ENCODE measurements at regions not wholly inside any gene's neighbourhood (a gene's known extent, or its start where the extent isn't known, plus 50 kb on each side); places are given as distances from the start of the nearest gene placed in this dataset.
A peak's percentile ranks its signal among the peaks of the same experiment; 100 is the strongest.

DNA sequence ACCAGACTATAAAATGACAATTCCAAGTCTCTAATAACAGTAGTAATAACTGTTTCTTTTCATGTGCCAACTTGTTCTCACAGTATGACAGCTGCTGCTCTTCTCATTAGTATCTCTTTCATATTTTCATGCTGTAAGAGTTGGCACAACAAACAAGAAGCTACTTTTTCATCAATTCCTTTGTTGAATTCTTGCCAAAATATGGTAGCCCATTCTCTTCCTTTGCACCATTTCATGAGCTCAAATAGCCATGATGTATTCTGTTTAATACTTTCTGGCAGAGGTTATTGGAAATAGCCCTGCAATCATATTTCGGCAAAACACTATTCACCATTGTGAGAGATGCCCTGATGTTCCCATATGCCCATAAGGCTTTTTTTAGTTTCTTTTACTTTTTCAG is 1100.7 kb downstream of the TRHDE start:
- peak; percentile 76 for DNase-seq

- no peak for DNase-seq
Measured at GRCh38 chr12:73374360-73374759, 1102.2 kb downstream of the TRHDE start.

DNA sequence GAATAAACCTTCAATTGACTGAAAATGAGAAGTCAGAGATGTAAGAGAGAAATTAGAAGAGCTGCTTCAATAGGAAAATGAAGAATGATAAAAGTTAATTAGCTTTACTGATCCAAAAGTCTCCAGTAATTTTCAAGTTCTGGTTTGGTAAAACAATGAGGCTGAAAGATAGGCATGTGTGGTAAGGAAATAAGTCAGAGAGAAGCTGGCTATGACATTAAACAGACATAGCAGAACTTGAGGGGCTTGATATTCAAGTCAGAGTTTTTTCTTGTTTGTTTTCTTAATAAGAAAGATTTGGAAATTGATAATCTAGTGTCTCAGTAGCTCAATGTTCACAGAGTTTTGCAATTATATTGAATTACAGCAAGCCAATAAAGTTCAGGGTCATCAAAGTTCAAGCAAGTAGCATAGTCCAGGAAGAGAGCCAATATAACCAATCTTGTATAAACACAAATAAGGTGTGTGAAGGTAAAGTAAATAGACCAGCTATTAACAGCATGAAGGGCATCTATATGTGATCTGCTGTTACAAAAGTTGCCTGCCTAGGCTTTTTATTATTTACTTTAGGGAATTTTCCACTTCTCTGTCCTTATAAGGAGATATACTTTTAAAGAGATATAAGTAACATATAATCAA is 1111.5 kb downstream of the TRHDE start:
- DNase-seq = peak; percentile 44

GRCh38 chr12:73384592-73384991 is 1112.4 kb downstream of the TRHDE start:
- DNase-seq = no peak

- no peak for DNase-seq
Measured at GRCh38 chr12:73390261-73390660, 1118.1 kb downstream of the TRHDE start.

GRCh38 chr12:73413051-73413450 is 1124.6 kb upstream of the ATXN7L3B start:
- DNase-seq = no peak

- no peak for DNase-seq
Measured at GRCh38 chr12:73413974-73414373, 1123.7 kb upstream of the ATXN7L3B start.

GRCh38 chr12:73414926-73415325 is 1122.7 kb upstream of the ATXN7L3B start:
- no peak for DNase-seq

DNA sequence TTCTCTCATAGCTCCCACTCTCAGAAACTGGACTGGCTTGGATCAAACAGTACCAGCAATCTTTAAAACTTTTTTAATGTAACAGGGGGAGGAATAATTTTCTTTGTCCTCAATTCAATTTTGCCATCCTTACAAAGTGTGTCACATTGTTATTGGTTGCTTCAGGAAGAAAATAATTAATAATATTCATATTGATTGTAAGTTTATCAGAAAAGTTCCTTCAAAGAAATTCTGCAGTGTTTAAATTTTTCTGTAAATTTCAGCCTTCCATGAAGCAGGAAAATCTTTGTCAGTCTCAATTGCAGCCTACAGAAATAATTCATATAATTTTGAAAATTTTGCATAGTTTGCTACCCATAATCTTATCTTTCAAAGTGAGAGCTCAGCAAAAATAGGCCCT is 1119.1 kb upstream of the ATXN7L3B start:
- DNase-seq = no peak

- no peak for DNase-seq
Measured at GRCh38 chr12:73421832-73422231, 1115.8 kb upstream of the ATXN7L3B start.

GRCh38 chr12:73424484-73424883 is 1113.2 kb upstream of the ATXN7L3B start:
- DNase-seq = no peak

DNA sequence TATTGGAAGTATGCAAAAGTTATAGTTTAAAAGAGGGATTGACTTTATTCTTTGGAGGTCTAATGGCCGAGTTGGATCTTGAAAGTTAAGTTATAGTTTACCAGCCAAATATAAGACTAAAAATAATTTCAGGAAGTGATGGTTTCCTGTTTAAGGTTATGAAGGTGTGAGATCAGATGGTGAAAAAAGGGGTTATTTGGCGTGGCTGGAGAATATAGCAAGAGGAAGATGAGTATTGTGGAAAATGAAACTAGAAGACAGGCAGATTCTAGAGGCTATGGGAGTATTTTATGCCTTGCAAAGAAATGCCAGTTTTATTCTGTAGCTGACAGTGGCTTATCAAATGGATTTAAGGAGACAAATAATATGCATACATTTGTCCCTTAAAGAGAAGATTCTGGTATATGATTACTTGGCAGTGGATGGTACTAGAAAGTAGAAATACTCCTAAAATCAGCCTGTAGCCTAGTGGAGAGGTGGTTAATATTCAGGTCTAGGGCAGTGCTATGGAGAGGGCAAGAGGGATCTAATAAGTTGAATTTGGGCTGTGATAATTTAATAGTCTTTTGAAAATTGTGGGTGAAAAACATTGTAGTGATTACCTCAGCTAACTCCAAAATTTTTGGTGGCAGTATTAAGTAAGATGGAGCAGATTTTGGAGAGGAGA is 1091.8 kb upstream of the ATXN7L3B start:
- DNase-seq = no peak

DNA sequence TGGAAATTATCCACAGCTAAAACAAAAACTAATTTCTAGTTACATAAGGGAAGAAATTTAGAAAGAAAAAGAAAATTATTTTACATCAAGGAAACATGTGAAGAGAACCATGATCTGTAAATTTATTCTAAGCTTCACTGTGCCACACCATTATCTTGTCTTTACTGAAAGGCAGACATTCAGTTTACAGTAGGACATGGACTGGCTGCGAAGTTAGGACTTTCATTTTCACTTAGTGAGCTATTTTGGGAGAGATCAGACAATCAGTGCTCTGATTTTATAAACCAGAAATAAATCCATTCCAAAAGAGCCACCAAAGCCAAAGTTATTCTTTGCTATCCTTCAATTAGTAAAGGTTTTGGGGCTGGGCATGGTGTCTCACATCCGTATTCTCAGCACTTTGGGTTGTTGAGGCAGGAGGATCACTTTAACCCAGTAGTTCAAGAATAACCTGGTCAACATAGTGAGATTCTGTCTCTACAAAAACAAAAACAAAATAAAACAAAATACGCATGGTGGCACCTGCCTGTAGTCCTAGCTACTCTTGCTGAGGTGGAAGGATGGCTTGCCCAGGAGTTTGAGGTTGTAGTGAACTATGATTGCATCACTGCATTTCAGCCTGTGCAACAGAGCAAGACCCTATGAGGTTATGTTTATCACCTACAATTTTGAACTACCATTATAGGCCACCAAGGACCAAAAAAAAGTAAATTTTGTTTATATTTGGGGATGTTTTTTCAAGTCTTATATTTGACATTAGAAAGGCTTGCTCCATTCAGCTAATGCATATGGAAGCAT is 1084.8 kb upstream of the ATXN7L3B start:
- no peak for DNase-seq

DNA sequence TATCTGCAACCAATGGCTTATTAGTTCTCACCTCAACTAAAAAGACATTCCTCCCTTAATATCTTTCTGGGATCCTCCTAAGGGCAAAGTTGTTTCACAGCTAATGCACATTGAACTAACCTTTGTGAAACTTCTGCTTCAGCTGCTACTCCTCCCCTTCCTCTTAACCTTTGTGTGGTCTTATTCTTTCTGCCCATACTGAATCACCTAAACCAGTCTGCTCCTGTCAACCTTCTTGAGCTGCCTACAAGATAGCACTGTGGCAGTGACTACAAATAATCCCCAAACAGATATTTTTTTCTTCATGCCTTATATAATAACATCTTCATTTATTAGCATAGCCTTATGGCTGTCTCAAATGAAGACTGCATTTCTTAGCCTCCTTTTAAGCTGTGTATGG is 1077.4 kb upstream of the ATXN7L3B start:
- DNase-seq = no peak

DNA sequence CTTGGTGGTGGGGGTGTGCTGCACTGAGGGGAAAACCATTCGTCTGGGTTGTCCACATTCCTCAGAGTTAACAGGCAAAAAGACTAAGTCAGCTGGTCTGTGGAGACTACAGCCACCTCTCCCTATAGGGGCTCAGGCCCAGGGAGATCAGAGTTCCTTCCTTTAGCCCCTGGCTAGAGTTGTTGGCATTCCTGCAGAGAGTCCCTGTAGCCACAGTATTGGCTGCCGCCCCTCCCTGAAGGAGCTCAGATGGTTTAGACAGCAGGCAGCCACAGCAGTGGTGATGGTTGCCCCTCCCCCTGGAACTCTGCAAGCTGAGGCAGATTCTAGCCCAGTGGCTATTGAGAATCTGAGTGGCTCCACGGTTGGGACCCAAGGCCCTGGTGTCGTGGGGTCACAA is 1072.5 kb upstream of the ATXN7L3B start:
- DNase-seq = no peak

DNA sequence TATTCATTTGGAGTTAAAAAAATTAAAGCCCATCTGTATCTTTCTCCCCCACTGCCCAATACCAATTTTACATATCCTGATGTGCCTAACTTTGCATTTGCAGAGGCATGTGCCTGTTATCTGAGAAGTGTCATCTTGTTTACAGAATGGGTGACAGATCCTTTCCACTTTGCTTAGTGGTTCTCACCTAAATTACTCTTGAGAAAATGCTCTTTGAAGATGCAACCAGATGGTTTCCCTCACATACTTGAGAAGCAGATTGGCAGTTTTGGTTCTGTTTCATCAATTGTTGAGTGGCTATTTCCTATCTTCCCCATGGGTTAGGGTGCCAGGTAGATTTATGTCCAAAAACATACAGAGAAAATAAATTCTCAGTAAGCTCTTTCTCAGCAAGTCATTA is 1051.4 kb upstream of the ATXN7L3B start:
- DNase-seq = no peak

DNA sequence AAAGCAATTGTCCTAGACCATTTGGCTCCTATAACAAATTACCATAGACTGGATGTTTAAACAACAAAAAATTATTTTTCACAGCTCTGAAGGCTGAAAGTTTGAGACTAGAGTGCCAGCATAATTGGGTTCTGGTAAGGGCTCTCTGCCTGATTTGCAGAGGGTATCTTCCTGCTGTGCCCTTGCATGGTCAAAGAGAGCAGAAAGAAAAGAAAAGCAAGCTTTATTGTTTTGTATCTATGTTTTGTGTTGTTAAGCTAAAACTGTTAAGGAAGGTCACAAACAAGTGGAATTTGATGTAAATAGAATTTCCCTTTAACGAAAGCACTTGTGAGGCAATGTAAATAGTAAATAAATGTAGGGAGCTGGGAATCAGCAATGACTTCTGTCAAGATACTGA is 1031.0 kb upstream of the ATXN7L3B start:
- no peak for DNase-seq

GRCh38 chr12:73514672-73515071 is 1023.0 kb upstream of the ATXN7L3B start:
- no peak for DNase-seq

GRCh38 chr12:73517859-73518258 is 1019.8 kb upstream of the ATXN7L3B start:
- no peak for DNase-seq

DNA sequence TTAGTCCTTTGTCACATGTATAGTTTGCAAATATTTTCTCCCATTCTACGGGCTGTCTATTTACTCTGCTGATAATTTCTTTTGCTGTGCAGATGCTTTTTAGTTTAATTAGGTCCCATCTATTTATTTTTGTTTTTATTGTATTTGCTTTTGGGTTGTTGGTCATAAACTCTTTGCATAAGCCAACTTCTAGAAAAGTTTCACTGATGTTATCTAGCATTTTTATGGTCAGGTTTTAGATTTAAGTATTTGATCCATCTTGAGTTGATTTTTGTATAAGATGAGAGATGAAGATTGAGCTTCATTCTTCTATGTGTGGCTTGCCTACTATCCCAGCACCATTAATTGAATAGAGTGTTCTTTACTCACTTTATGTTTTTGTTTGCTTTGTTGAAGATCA is 1008.4 kb upstream of the ATXN7L3B start:
- DNase-seq = no peak

DNA sequence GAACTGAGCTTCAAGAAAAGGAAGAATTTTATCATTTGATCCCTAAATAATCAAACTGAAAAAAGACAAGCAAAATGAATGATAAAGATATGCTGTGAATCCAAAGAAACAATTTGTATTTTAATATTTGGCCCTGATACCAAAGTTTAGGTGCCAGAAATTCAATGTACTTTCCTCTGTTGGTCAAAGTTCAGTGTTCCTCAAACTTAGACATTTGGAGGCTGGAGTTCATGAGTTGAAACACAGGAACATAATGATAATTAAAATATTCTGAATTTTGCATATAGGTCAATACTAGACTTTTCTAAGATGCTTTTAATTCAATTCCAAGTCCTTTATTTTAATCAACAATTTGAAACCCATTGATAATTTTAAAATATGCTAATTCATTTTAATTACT is 1007.7 kb upstream of the ATXN7L3B start:
- no peak for DNase-seq

GRCh38 chr12:73531752-73532151 is 1005.9 kb upstream of the ATXN7L3B start:
- DNase-seq = no peak

GRCh38 chr12:73547421-73547820 is 990.2 kb upstream of the ATXN7L3B start:
- no peak for DNase-seq

GRCh38 chr12:73585136-73585535 is 952.5 kb upstream of the ATXN7L3B start:
- no peak for DNase-seq
